Stimulated activated CD8-positive, alpha-beta memory T cell treated with anti-CD3 and anti-CD28 coated beads, Interleukin-12 subunit alpha, Interleukin-12 subunit beta, amount 100 ng/mL, for 1 hour (primary cell): ENCODE measurements at regions not wholly inside any gene's neighbourhood (a gene's known extent, or its start where the extent isn't known, plus 50 kb on each side); places are given as distances from the start of the nearest gene placed in this dataset.

Experiments used
- DNase-seq: peaks from one replicate; pipeline ENCODE4 v3.0.0-alpha.2; 2020; ENCODE audit warnings: low read depth

DNA sequence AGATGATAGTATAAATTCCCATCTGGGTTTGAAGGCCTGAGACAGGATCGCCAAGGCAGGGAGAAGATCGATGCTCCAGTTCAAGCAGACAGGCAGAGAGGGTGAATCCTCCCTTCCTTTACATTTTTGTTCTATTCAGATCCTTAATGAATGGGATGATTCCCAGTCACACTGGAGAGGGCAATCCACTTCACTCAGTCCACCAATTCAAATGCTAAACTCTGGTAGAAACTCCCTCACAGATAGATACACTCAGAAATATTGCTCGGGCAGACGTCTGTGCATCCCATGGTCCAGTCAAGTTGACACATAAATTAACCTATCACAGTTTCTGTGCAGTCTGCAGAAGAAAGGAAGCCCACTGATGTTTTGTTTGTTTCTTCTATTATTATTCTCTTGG lies 193.1 kb upstream of the ZNF462 start:
- DNase-seq: no peak

DNA sequence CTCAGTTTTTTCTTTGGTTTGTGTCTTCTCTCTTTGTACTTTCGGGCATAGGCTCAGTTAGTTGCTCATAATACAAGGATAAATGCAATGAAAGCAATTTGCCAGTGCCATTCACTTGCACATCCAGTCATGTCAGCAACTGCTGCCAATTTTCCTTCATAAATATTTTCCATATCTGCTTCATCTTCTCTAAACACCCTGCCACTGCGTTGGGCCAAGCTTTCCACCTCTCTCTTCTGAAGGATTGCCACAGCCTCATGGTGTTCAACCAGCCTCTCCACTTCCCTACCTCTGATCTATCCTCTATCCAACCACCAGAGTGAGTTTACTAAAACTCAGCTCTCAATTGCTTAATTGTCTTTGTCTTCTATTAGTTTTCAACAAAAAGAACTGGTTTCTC lies 192.5 kb upstream of the ZNF462 start:
- DNase-seq: no peak

DNA sequence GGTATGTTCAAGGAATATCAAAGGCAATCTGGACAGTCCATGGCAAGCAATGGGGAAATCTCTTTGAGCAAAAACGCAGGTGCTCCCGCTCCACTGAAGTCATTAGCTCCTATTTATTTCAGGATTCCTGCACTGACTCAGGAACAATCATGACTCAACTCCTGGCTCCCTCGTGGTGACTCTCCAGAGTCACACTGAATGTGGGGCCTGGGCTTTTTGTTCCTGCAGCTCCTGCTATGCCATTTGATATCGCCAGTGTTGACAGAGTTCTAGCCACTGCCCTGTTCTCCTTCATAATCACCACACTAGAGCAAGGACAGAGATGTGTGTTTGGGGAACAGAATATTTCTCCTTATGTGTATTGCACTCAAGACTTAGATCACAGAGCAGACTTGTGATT lies 187.2 kb upstream of the ZNF462 start:
- no peak for DNase-seq

GRCh38 chr9:106677374-106677773 lies 185.6 kb upstream of the ZNF462 start:
- no peak for DNase-seq

- no peak for DNase-seq
Measured at GRCh38 chr9:106677830-106678229, 185.1 kb upstream of the ZNF462 start.

DNA sequence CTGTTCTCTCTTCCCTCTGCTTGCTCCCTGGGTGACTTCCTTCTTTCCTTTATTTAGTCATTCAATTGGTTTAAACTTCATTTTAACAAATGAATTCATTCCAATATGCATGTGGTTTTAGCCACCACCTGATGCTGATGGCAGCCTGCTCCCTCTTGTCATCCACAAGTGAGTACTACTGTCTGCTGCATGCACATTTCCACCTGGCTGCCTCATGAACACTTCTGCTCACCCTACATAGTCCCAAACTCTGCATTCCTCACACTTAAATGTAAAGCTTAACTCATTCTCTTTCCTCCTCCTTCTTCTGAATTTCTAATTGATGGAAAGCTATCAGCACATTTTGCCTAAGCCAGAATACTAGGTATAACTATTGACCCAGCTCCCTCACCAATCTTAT lies 184.7 kb upstream of the ZNF462 start:
- no peak for DNase-seq

DNA sequence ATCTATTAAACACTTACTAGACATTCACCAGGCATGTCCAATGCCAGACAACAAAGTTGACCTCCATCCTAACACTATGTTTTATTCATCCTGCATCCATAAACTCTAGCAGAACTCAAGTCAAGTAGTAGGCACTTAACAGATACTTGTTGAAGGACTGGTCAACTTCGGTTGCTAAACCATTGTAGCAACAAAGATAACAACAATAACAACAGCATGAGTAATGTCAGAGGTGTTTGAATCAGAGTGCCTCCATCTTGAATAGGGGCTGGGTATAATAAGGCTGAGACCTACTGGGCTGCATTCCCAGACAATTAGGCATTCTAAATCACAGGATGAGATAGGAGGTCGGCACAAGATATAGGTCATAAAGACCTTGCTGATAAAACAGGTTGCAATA lies 180.5 kb upstream of the ZNF462 start:
- no peak for DNase-seq

DNA sequence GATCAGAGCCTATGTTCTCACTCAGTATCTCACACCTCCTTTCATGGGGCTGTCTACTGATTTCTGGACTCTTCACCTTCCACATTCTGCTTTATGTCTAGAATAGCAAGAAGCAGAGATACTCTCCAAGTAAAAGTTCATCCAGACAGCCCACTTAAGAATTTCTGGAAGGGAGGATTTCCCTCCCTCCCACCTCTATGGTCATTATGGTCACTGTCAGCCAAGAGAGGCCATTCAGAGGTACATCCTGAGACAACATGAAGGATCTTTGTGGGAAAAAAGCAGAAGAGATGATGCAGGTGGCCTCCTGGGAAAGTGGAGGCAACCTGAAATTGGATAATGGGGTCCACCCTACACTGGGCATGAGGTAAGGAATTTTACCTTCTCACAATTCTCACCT lies 179.5 kb upstream of the ZNF462 start:
- DNase-seq: no peak

DNA sequence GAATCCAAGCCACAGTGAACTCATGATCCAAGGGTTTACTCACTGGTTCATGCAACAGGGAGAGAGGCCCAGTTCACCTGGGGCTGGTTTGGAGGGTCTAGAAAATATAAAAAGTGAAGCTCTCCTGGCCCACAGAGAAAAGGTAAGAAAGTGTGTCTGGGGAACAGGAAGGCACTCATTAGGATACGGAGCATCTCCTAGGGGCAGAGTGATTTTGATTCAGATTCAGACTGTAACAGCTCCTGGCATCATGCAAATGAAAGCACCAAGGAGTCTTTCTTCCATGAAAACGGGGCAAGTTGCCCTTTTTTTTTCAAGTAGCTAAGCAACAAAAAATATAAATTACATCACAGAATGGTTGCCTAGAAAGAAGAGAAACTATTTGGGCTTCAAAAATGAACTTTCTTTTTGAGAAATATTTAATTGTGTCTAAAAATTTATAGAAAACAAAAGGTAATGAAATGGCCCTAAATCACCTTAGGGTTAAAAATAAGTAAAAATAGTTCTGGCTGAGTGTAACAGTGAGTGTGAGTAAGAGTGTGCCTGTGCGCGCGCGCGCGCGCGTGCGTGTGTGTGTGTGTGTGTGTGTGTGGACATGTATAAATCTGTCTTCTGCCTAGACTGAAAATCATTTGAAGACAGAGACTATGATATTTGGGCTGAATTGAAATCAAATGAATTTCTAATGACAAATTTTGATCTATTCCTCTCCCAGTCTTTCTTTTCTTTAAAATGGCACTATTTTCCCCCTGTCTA lies 177.8 kb upstream of the ZNF462 start:
- no peak for DNase-seq

GRCh38 chr9:106689089-106689488 lies 173.9 kb upstream of the ZNF462 start:
- no peak for DNase-seq

DNA sequence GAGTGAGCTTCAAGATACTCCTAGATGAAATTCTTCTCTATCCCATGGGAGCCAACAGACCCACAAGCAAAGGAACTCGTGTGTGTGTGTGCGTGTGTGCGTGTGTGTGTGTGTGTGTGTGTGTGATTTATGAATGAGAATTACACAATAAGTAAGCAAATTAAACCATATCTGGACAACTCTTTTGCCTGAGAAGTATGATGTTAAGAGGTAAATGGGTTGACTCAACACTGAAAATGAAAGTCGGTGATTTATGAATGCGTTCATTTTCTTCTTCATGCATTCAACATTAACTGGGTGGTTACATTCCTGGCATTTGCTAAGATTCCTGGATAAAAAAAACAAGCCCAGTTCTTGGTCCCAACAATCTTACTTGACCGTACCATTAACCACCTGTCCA lies 171.3 kb upstream of the ZNF462 start:
- no peak for DNase-seq

- DNase-seq: no peak
Measured at GRCh38 chr9:106693558-106693957, 169.4 kb upstream of the ZNF462 start.

DNA sequence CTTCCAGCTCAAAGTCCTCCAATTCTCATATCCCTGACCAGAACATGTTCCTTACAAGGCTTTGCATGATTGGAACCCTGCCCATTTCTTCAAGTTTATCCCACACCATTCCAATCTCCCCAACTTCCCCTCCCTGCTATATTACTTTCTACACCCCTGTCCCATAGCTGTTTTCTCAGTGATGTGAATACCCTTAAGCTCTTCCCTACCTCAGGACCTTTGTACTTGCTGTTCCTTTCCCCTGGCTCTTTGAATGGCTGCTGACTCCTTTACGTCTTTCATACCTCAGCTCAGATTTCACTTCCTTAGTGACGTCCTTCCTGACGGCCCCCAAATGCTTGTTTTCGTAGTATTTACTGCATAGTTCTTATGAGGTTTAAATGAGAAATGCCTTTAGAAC lies 166.2 kb upstream of the ZNF462 start:
- DNase-seq: no peak

DNA sequence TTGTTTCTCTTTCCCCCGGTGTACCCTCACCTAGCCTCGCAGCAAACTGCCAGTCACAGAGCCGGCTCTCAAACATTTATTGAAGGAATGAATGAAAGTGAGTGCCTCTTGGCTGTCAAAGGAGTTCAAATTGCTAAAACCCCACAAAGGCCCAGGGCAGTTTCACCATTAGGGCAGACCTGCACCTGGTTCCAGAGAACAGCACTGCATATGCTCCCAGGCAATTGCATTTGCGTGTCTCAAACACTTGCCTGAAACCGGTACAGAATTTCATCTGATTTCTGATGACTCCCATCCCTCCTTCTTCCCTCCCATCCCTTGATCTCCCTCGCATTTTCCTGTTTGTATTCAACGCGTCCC lies 165.6 kb upstream of the ZNF462 start:
- no peak for DNase-seq

- no peak for DNase-seq
Measured at GRCh38 chr9:106697750-106698502, 165.0 kb upstream of the ZNF462 start.

DNA sequence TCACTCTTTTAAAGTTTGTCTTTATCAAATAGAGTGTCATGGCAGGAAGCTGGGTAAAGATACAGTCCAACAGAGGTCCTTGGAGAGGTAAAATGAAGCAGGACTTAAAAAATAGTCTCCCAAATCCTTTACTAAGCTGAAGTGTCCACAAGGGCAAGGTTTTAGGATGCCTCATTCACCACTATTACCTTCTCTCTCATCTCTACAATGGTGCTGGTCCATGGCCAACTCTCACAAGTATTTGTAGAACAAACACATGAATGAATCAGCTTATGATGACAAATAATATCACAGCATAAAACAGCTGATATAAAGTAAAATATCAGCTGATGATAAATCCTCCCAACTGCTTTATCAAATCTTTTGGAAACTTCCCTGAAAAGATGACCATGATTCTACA lies 162.3 kb upstream of the ZNF462 start:
- no peak for DNase-seq

- no peak for DNase-seq
Measured at GRCh38 chr9:106701611-106702010, 161.4 kb upstream of the ZNF462 start.

DNA sequence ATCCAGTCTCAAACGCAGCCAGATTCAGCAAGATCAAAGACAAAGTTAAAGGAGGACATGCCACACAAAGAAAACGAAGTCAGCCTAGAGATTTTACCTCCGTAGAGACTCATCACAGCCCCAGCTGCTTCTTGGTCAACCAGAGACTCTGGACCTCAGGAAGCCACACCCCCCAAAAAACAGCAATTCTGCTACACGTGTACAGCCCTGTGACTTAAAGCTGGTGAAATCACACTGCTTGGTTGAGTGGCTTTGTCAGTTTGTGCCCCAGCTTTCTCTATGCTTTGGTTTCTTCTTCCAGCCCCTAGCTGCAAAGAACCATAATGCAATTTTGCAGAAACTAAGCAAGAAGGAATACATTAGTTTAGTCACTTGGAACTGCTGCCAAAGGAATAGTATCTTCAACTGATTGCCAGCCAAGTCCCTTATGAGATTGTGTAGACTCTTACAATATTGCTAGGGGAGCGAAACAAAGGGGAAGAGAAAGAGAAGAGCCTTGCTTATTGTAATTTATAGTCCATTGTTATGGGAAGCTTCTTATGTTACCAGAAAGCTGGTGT lies 158.8 kb upstream of the ZNF462 start:
- no peak for DNase-seq

GRCh38 chr9:106707291-106707690 lies 155.7 kb upstream of the ZNF462 start:
- no peak for DNase-seq

GRCh38 chr9:106707738-106708474 lies 155.1 kb upstream of the ZNF462 start:
- DNase-seq: no peak

DNA sequence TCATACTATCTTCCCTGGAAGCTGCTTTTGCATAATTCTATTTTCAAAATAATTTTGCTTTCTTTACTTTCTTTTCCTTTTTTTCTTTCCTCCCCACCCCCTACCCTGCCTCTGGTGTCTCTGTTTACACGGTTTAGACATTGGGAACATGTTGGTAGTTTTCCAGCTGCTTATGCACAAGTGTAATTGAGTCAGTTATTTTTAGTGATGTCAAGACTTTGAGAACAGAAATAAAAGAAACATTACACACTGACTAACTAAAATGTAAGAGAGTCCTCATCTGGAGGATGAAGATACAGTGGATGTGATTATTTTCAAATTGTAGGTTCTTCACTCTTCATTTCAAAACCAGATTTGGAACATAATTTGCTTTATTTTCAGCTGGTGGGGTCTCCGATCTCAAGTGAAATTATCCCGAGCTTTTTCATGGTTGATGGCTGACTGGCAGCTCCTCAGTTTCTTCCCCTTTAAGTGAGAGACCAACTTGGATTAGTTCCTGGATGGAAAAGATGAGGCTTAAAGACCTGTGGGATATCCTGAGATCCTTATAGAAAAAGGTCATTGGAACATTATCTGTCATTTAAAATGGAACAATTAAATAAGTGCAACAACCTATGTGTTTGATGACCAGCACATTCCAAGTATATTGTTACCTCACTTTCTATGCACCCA lies 154.4 kb upstream of the ZNF462 start:
- no peak for DNase-seq

GRCh38 chr9:106712279-106712678 lies 150.7 kb upstream of the ZNF462 start:
- no peak for DNase-seq
